ENCODE measurements at regions not wholly inside any gene's neighbourhood (a gene's known extent, or its start where the extent isn't known, plus 50 kb on each side); places are given as distances from the start of the nearest gene placed in this dataset.

GRCh38 chr20:58065508-58066361 lies 162.7 kb downstream of the ANKRD60 start:
- DNase-seq (ENCODE audit: low read depth) = peak; percentile 63
- in situ Hi-C loops (cut with HindIII; ENCODE audit: low sequenced_read_pairs) = no loop called here

GRCh38 chr20:58064411-58065010 lies 163.9 kb downstream of the ANKRD60 start:
- DNase-seq (ENCODE audit: low read depth) = no peak
- no peak overlapping the region for H3K4me3 ChIP-seq (ENCODE audit: low read depth, low read length)
- in situ Hi-C loops (cut with HindIII; ENCODE audit: low sequenced_read_pairs) = no loop called here
- TF ChIP-seq, protein P1, sequence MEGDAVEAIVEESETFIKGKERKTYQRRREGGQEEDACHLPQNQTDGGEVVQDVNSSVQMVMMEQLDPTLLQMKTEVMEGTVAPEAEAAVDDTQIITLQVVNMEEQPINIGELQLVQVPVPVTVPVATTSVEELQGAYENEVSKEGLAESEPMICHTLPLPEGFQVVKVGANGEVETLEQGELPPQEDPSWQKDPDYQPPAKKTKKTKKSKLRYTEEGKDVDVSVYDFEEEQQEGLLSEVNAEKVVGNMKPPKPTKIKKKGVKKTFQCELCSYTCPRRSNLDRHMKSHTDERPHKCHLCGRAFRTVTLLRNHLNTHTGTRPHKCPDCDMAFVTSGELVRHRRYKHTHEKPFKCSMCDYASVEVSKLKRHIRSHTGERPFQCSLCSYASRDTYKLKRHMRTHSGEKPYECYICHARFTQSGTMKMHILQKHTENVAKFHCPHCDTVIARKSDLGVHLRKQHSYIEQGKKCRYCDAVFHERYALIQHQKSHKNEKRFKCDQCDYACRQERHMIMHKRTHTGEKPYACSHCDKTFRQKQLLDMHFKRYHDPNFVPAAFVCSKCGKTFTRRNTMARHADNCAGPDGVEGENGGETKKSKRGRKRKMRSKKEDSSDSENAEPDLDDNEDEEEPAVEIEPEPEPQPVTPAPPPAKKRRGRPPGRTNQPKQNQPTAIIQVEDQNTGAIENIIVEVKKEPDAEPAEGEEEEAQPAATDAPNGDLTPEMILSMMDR (IDR thresholded peaks at IDR 0.05; ENCODE audit: low read depth, low read length, missing control alignments) = no peak

More at GRCh38 chr20:58065508-58066361, 162.7 kb downstream of the ANKRD60 start:
- H3K4me3 ChIP-seq (ENCODE audit: low read depth, low read length) = no peak overlapping the region
- TF ChIP-seq, protein P1 (IDR thresholded peaks at IDR 0.05; ENCODE audit: low read depth, low read length, missing control alignments) = no peak

GRCh38 chr20:58059260-58059544 lies 169.3 kb downstream of the ANKRD60 start:
- in situ Hi-C loops (cut with HindIII; ENCODE audit: low sequenced_read_pairs) = no loop called here
- DNase-seq (ENCODE audit: low read depth) = no peak
- no peak overlapping the region for H3K4me3 ChIP-seq (ENCODE audit: low read depth, low read length)
- TF ChIP-seq, protein P1 (IDR thresholded peaks at IDR 0.05; ENCODE audit: low read depth, low read length, missing control alignments) = no peak

- in situ Hi-C loops (cut with HindIII; ENCODE audit: low sequenced_read_pairs) = no loop called here
- no peak for DNase-seq (ENCODE audit: low read depth)
- TF ChIP-seq, protein P1 (IDR thresholded peaks at IDR 0.05; ENCODE audit: low read depth, low read length, missing control alignments) = no peak
- H3K4me3 ChIP-seq (ENCODE audit: low read depth, low read length) = no peak overlapping the region
Measured at GRCh38 chr20:58058421-58059259, 169.8 kb downstream of the ANKRD60 start.

DNA sequence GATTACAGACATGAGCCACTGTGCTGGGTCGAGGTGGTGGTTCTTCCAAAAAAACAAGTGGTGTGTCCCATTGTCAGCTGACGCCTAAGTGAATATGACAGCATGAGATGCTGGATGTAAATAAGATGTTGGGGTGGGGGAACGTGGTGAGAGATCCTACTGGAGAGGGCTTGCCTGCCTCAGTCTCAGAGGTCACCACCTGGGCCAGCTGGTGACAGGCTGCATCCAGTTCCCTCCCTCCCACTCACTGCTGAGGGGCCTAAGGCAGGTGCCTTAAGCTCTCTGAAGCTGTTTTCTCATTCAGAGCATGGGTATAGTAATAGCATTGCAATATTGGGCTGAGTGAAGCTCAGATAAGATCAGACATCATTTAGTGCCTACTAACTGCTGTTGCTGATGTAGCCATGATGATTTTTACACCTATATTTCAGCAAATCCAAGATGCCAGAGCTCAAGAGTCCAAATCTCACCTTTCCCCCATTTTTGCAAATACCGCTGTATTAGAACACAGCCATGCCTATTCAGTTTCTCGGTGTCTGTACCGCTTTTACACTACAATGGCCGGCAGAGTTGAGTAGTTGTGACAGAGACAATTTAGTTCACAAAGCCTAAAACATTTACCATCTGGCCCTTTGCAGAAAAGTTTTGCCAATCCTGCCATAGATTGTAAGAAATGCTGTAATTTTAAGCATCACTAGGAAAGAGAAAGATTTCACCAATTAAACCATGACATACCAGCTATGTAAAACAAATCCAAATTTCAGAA lies 171.3 kb downstream of the ANKRD60 start:
- no peak overlapping the region for H3K4me3 ChIP-seq (ENCODE audit: low read depth, low read length)
- no peak for DNase-seq (ENCODE audit: low read depth)
- TF ChIP-seq, protein P1 (IDR thresholded peaks at IDR 0.05; ENCODE audit: low read depth, low read length, missing control alignments) = no peak
- in situ Hi-C loops (cut with HindIII; ENCODE audit: low sequenced_read_pairs) = no loop called here

Measured in astrocyte of the cerebellum (primary cell).